Ascending aorta (tissue), 2 donors: ENCODE measurements at regions not wholly inside any gene's neighbourhood (a gene's known extent, or its start where the extent isn't known, plus 50 kb on each side); places are given as distances from the start of the nearest gene placed in this dataset.
A peak's percentile ranks its signal among the peaks of the same experiment; 100 is the strongest.

Source experiments
- DNase-seq, 2 donors: peaks; one replicate each; pipeline ENCODE4 v3.0.0-alpha.2; 2019; ENCODE audit warnings: low spot score in 2 of 2
- H3K27ac ChIP-seq, 2 donors: fragments of 200-600 bp; sonication (generic); one replicate each; pipeline ENCODE4 v1.5.1; 2016 to 2017; ENCODE audit warnings: mild to moderate bottlenecking in 1 of 2
- H3K27me3 ChIP-seq: fragments of 200-600 bp; sonication (generic); one replicate; pipeline ENCODE4 v1.5.1; 2017
- H3K36me3 ChIP-seq, 2 donors: fragments of 200-600 bp; sonication (generic); one replicate each; pipeline ENCODE4 v1.5.1; 2016
- H3K4me1 ChIP-seq, 2 donors: fragments of 200-600 bp; sonication (generic); one replicate each; pipeline ENCODE4 v1.5.1; 2016 to 2017; ENCODE audit warnings: mild to moderate bottlenecking in 1 of 2
- H3K4me3 ChIP-seq, 2 donors: fragments of 200-600 bp; sonication (generic); one replicate each; pipeline ENCODE4 v1.5.1; 2016 to 2017; ENCODE audit warnings: mild to moderate bottlenecking in 1 of 2
- H3K9me3 ChIP-seq, 2 donors: fragments of 200-600 bp; sonication (generic); one replicate each; pipeline ENCODE4 v1.5.1; 2016
- intact Hi-C: fragments of 100-400 bp; cut with DNase I; formaldehyde crosslinking; loops from one replicate; pipeline ENCODE4 v1.15.1; 2023
- TF ChIP-seq, protein P1 (sequence below), 3 experiments: fragments of 200-600 bp in 2 of 3; fragments of 450-650 bp in 1 of 3; sonication (generic) in 2 of 3; IDR thresholded peaks; one replicate each; pipeline ENCODE4 v1.5.1; 2016 to 2019; ENCODE audit warnings: antibody characterized with exemption in 3 of 3, mild to moderate bottlenecking in 1 of 3, moderate library complexity in 1 of 3

DNA sequence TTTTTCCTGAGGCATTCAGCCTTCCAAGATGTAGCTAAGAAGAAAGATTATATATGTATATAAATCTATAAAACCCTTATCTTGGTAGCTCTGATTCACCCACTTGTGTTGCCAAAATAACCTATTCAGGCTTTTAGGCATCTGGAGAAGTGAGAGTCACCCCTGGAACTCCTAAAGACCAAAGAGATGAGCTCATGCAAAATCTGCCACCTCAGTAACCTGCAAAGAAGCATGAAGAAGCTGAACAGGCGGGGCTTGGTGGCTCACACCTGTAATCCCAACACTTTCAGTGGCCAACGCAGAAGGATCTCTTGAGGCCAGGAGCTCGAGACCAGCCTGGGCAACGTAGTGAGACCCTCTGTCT is 393.7 kb downstream of the FOXO1 start:
- DNase-seq: no peak
- H3K36me3 ChIP-seq: no peaks in the 10 kb centered on the region
- no peaks in the 10 kb centered on the region for H3K27me3 ChIP-seq
- H3K9me3 ChIP-seq: no peaks in the 10 kb centered on the region
- TF ChIP-seq, protein P1, sequence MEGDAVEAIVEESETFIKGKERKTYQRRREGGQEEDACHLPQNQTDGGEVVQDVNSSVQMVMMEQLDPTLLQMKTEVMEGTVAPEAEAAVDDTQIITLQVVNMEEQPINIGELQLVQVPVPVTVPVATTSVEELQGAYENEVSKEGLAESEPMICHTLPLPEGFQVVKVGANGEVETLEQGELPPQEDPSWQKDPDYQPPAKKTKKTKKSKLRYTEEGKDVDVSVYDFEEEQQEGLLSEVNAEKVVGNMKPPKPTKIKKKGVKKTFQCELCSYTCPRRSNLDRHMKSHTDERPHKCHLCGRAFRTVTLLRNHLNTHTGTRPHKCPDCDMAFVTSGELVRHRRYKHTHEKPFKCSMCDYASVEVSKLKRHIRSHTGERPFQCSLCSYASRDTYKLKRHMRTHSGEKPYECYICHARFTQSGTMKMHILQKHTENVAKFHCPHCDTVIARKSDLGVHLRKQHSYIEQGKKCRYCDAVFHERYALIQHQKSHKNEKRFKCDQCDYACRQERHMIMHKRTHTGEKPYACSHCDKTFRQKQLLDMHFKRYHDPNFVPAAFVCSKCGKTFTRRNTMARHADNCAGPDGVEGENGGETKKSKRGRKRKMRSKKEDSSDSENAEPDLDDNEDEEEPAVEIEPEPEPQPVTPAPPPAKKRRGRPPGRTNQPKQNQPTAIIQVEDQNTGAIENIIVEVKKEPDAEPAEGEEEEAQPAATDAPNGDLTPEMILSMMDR (IDR thresholded peaks at IDR 0.05): no peak
- H3K27ac ChIP-seq: peak overlapping the region; percentile 88 to 90
- peaks cover 5 to 29% of the 10 kb centered on the region in 2 donors for H3K4me1 ChIP-seq
- intact Hi-C loops: loop anchor here (1.0 to 5.0 kb wide), 3 partner anchors 36 to 200 kb away; no protein-coding TSS in a partner anchor
- H3K4me3 ChIP-seq: no peak overlapping the region

- H3K27me3 ChIP-seq: no peaks in the 10 kb centered on the region
- TF ChIP-seq, protein P1 (IDR thresholded peaks at IDR 0.05): no peak
- intact Hi-C loops: loop anchor here (2.0 to 5.0 kb wide), 2 partner anchors 81 to 199 kb away; no protein-coding TSS in a partner anchor
- H3K9me3 ChIP-seq: no peaks in the 10 kb centered on the region
- H3K36me3 ChIP-seq: no peaks in the 10 kb centered on the region
- H3K27ac ChIP-seq: peak overlapping the region; percentile 88 to 90
- H3K4me3 ChIP-seq: no peak overlapping the region
- peaks cover 5 to 29% of the 10 kb centered on the region in 2 donors for H3K4me1 ChIP-seq
- DNase-seq: no peak
Measured at GRCh38 chr13:40273253-40274025, 393.0 kb downstream of the FOXO1 start.

GRCh38 chr13:40274103-40274502 is 392.3 kb downstream of the FOXO1 start:
- Histone ChIP-seq H3K4me1 (peaks cover 5 to 29% of the 10 kb centered on the region in 2 donors), H3K36me3 (no peaks in the 10 kb centered on the region), H3K4me3 (no peak overlapping the region), H3K27me3 (no peaks in the 10 kb centered on the region), H3K9me3 (no peaks in the 10 kb centered on the region), H3K27ac (peak overlapping the region in 1 of 2 donors; percentile 90)
- TF ChIP-seq, protein P1 (IDR thresholded peaks at IDR 0.05): no peak
- no peak for DNase-seq
- intact Hi-C loops: loop anchor here (5.0 kb wide), 1 partner anchor 198 kb away; no protein-coding TSS in a partner anchor

DNA sequence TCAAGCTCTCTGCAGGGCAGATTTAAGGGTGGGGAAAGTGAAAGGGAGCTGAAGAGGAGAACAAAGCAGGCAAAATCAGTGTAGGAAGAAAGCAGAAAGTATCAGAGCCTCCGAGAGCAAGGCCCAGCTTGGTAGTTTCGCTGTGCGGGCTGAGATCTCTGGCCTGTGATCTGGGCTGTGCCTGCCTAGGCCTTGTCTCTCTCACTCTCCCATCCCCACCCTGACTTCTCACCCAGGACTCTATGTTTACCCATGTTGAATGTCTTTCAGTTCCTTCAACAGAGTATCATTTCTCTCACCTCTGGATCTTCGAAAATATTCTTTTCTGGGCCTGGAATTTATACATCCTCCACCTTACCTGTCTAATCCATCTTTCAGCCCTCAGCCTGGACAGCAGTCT is 391.3 kb downstream of the FOXO1 start:
- Histone ChIP-seq H3K4me1 (peaks cover 5 to 29% of the 10 kb centered on the region in 2 donors), H3K27ac (peak overlapping the region in 1 of 2 donors; percentile 90), H3K36me3 (no peaks in the 10 kb centered on the region), H3K27me3 (no peaks in the 10 kb centered on the region), H3K9me3 (no peaks in the 10 kb centered on the region), H3K4me3 (no peak overlapping the region)
- intact Hi-C loops: no loop called here
- DNase-seq: no peak
- TF ChIP-seq, protein P1 (IDR thresholded peaks at IDR 0.05): no peak

- TF ChIP-seq, protein P1 (IDR thresholded peaks at IDR 0.05): no peak
- Histone ChIP-seq H3K36me3 (no peaks in the 10 kb centered on the region), H3K27me3 (no peaks in the 10 kb centered on the region), H3K9me3 (no peaks in the 10 kb centered on the region), H3K4me1 (peaks cover 5 to 29% of the 10 kb centered on the region in 2 donors), H3K27ac (no peak overlapping the region), H3K4me3 (no peak overlapping the region)
- intact Hi-C loops: no loop called here
- no peak for DNase-seq
Measured at GRCh38 chr13:40275636-40276035, 390.8 kb downstream of the FOXO1 start.
